ENCODE measurements at regions not wholly inside any gene's neighbourhood (a gene's known extent, or its start where the extent isn't known, plus 50 kb on each side); places are given as distances from the start of the nearest gene placed in this dataset.

DNA sequence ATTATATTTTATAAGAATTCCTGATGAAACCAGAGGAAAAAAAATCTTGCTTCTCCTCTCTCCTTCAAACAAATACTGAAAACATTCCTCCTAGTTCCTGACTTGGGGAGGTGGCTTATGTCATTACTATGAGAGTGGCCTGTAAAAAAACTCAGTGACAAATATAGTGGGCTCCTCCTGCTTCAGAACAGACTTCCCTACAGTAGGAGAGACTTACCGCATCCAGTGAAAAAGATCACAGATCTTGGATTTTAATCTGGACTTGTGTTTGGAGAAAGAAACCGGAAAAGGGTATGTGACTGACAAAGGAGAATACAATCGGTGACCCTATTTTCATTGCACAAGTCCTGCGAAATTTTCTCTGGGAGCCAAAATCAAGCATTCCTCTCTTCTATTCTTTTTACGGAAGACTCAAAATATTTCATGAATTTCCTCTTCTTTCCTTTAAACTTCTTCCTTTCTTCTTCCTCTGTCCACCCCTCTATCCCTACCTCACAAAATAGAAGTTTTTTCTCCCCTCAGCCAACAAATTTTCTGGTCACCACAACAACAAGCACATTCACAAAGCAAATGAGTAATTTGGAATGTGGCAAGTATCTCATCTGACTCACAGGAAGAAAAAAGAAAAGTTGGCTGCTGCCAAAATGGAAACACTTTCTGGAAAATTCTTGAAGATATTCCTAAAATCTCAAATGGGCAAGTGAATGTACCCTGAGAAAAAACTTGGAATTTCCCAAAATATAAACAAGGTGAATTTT is 185.1 kb upstream of the CDKN3 start:
- Histone ChIP-seq H3K27ac (peak overlapping the region in 3 of 4 donors; percentile 18 to 50 (median 41)), H3K4me3 (no peak overlapping the region), H3K36me3 (no peaks in the 10 kb centered on the region), H3K27me3 (no peaks in the 10 kb centered on the region), H3K9me3 (no peaks in the 10 kb centered on the region), H3K4me1 (peaks cover 0 to 11% (median 0%) of the 10 kb centered on the region in 4 donors)
- DNase-seq, result no peak
- TF ChIP-seq POLR2A (IDR thresholded peaks at IDR 0.05) (no peak), POLR2AphosphoS5 (IDR thresholded peaks at IDR 0.05) (no peak), EP300 (IDR thresholded peaks at IDR 0.05) (no peak)
- TF ChIP-seq, protein P1, sequence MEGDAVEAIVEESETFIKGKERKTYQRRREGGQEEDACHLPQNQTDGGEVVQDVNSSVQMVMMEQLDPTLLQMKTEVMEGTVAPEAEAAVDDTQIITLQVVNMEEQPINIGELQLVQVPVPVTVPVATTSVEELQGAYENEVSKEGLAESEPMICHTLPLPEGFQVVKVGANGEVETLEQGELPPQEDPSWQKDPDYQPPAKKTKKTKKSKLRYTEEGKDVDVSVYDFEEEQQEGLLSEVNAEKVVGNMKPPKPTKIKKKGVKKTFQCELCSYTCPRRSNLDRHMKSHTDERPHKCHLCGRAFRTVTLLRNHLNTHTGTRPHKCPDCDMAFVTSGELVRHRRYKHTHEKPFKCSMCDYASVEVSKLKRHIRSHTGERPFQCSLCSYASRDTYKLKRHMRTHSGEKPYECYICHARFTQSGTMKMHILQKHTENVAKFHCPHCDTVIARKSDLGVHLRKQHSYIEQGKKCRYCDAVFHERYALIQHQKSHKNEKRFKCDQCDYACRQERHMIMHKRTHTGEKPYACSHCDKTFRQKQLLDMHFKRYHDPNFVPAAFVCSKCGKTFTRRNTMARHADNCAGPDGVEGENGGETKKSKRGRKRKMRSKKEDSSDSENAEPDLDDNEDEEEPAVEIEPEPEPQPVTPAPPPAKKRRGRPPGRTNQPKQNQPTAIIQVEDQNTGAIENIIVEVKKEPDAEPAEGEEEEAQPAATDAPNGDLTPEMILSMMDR (IDR thresholded peaks at IDR 0.05), result no peak
- intact Hi-C loops (cut with DNase I), result no loop called here
- 89 to 90% methylated on average over 5 of the region's 5 CpGs for WGBS, 2 donors

DNA sequence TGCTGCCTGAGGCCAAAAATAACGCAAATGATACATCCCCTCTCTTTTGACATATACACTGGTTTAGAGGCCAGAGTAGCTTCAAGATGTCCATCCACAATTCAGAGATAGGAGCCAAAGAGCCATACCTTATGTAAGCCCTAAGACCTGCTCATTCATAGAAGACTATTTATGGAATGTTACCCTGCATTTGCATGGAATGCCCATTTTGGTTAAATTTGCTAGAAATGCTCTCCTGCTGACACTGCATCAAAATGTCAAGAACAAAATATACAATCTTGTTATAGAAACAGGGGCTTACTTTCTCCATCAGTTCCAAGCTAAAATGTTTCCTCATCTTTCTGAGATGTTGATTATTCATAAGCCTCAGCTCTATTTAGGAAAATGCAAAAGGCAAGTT is 183.3 kb upstream of the CDKN3 start:
- H3K9me3 ChIP-seq, result no peaks in the 10 kb centered on the region
- H3K27ac ChIP-seq, result no peak overlapping the region
- TF ChIP-seq POLR2A (IDR thresholded peaks at IDR 0.05) (no peak), POLR2AphosphoS5 (IDR thresholded peaks at IDR 0.05) (no peak), EP300 (IDR thresholded peaks at IDR 0.05) (no peak)
- TF ChIP-seq, protein P1 (IDR thresholded peaks at IDR 0.05), result no peak
- H3K4me1 ChIP-seq, result no peaks in the 10 kb centered on the region
- intact Hi-C loops (cut with DNase I), result no loop called here
- H3K27me3 ChIP-seq, result peaks cover 0 to 1% (median 0%) of the 10 kb centered on the region in 3 donors
- DNase-seq, result no peak
- H3K4me3 ChIP-seq, result no peak overlapping the region
- 93 to 97% methylated on average over 1 of the region's 1 CpG for WGBS, 2 donors
- H3K36me3 ChIP-seq, result no peaks in the 10 kb centered on the region

DNA sequence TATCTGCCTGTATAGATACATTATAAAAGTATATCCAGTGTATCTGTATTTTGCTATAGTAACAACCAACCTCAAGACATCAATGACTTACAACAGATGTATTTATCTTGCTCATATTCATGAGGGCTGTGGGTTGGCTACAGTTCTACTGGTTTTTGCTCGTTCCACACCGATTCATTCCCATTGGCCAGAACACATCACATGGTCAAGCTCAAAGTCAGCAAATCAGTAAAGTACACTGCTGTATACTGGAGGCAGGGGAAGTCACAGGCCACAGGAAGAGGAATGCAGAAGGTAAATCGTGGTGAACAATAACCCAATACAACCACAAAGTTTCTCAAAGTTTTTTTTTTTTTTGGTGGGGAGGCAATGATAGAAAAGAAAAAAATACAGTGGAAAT is 180.0 kb upstream of the CDKN3 start:
- WGBS, 2 donors, result 74 to 84% methylated on average over 3 of the region's 3 CpGs
- Histone ChIP-seq H3K4me3 (no peak overlapping the region), H3K4me1 (peaks cover 0 to 10% (median 7%) of the 10 kb centered on the region in 4 donors), H3K27ac (no peak overlapping the region), H3K36me3 (no peaks in the 10 kb centered on the region), H3K27me3 (peaks cover 0 to 21% (median 0%) of the 10 kb centered on the region in 3 donors), H3K9me3 (no peaks in the 10 kb centered on the region)
- TF ChIP-seq POLR2AphosphoS5 (IDR thresholded peaks at IDR 0.05) (no peak), POLR2A (IDR thresholded peaks at IDR 0.05) (no peak), EP300 (IDR thresholded peaks at IDR 0.05) (no peak)
- TF ChIP-seq, protein P1 (IDR thresholded peaks at IDR 0.05), result no peak
- no peak for DNase-seq
- intact Hi-C loops (cut with DNase I), result no loop called here

DNA sequence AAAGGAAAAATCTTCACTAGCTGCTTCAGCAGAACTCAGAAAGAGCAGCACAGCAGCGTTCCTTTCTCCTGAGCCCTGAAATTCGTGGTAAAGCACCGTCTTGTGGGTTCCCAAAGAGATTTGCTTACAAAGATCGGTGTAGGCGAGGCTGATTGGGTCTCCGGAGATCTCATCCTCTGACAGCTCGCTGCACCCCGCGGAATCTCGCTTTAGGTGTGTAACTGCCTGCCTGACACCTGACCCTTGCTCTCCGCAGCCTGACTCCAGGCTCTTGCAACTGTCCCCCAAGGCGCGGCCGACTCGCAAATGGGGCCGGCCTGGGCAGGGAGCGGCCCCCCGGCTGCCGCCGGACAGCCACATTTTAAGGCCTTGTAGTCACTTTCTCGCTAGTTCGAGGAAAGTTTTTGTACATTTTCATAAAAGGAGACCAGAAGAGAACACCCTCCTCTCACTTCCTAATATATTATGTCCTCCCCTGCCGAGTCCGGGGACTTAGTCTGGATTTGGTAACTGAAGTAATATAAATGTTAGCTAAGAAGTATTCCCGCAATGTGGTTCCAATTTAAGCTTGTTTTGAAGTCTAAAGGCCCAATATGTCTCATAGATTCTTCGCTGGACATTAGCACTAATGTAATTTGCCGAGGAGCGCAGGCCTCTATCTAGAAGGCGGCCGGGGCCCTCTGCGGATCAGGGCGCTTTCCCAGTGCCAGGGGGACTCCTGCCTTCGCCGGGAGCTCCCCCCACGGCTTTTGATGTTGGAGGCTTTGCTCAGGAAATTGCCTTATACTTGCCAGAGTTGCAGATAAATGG is 177.3 kb upstream of the CDKN3 start:
- TF ChIP-seq, protein P1 (IDR thresholded peaks at IDR 0.05), result no peak
- TF ChIP-seq EP300 (IDR thresholded peaks at IDR 0.05), result no peak
- no peak for TF ChIP-seq POLR2AphosphoS5 (IDR thresholded peaks at IDR 0.05)
- no peak for TF ChIP-seq POLR2A (IDR thresholded peaks at IDR 0.05)
- H3K36me3 ChIP-seq, result no peaks in the 10 kb centered on the region
- peaks cover 0 to 21% (median 0%) of the 10 kb centered on the region in 3 donors for H3K27me3 ChIP-seq
- H3K4me3 ChIP-seq, result peak overlapping the region in 3 of 4 donors; percentile 24 to 39 (median 36)
- H3K9me3 ChIP-seq, result no peaks in the 10 kb centered on the region
- intact Hi-C loops (cut with DNase I), result no loop called here
- WGBS, 2 donors, result 42 to 69% methylated on average over 35 of the region's 35 CpGs
- peaks cover 0 to 10% (median 7%) of the 10 kb centered on the region in 4 donors for H3K4me1 ChIP-seq
- DNase-seq, result no peak
- H3K27ac ChIP-seq, result no peak overlapping the region
